OCI-LY3 (cell line): ENCODE measurements at regions not wholly inside any gene's neighbourhood (a gene's known extent, or its start where the extent isn't known, plus 50 kb on each side); places are given as distances from the start of the nearest gene placed in this dataset.

ENCODE experiments used
- H2AFZ ChIP-seq: fragments of 200-600, 300-600 bp; shearing (Covaris generic); 2 replicates; pipeline ENCODE4 v1.6.0; 2014; ENCODE audit warnings: antibody characterized with exemption, low read depth, low read length
- H3K27ac ChIP-seq: fragments of 200-600, 300-600 bp; sonication (generic); 2 replicates; pipeline ENCODE4 v1.5.1; 2014; ENCODE audit warnings: mild to moderate bottlenecking, low read length, moderate library complexity, mixed read lengths
- H3K27me3 ChIP-seq: fragments of 200-600, 300-600 bp; sonication (generic); 2 replicates; pipeline ENCODE4 v1.6.1; 2014; ENCODE audit warnings: low read depth, low read length, mixed read lengths
- H3K36me3 ChIP-seq: fragments of 200-600, 300-600 bp; sonication (generic); replicated peaks from 2 replicates; pipeline ENCODE3; 2014; ENCODE audit warnings: low read depth, low read length, mixed read lengths
- H3K4me1 ChIP-seq: fragments of 300-600, 200-600 bp; sonication (generic); 2 replicates; pipeline ENCODE4 v1.6.1; 2014; ENCODE audit warnings: low read length, mixed read lengths
- H3K4me2 ChIP-seq: fragments of 200-600, 300-600 bp; sonication (generic); 2 replicates; pipeline ENCODE4 v1.6.1; 2014; ENCODE audit warnings: low read length, mixed read lengths
- H3K4me3 ChIP-seq: fragments of 300-600, 200-600 bp; sonication (generic); 2 replicates; pipeline ENCODE4 v1.5.1; 2014; ENCODE audit warnings: antibody characterized with exemption, mild to moderate bottlenecking, low read length, moderate library complexity
- H3K79me2 ChIP-seq: fragments of 300-600, 200-600 bp; shearing (Covaris generic); 2 replicates; pipeline ENCODE4 v1.6.1; 2014; ENCODE audit warnings: mild to moderate bottlenecking, low read length, mixed read lengths
- H3K9ac ChIP-seq: fragments of 300-600, 200-600 bp; shearing (Covaris generic); 2 replicates; pipeline ENCODE4 v1.6.0; 2014; ENCODE audit warnings: mild to moderate bottlenecking, low read length, moderate library complexity
- H3K9me3 ChIP-seq: fragments of 200-600, 300-600 bp; shearing (Covaris generic); 2 replicates; pipeline ENCODE4 v1.6.1; 2014; ENCODE audit warnings: low read length, mixed read lengths; ENCODE audit not compliant: insufficient read depth
- H4K20me1 ChIP-seq: fragments of 200-600, 300-600 bp; sonication (generic); 2 replicates; pipeline ENCODE4 v1.6.1; 2016; ENCODE audit warnings: low read length, mixed read lengths; ENCODE audit not compliant: insufficient read depth
- CTCF ChIP-seq: fragments of 200-600, 300-600 bp; sonication (generic); IDR thresholded peaks from 2 replicates; pipeline ENCODE4 v1.5.1; 2014; ENCODE audit warnings: antibody characterized with exemption, low read length, low read depth
- EZH2phosphoT487 ChIP-seq: fragments of 200-600 bp; shearing (Covaris generic); IDR thresholded peaks from 2 replicates; pipeline ENCODE4 v1.6.1; 2018; ENCODE audit warnings: antibody characterized with exemption, mixed run types, low read depth

GRCh38 chr1:102435483-102435882 lies 438.8 kb upstream of the OLFM3 start:
- H3K79me2 ChIP-seq = no peaks in the 10 kb centered on the region
- H3K4me2 ChIP-seq = no peak overlapping the region
- H3K9me3 ChIP-seq = no peaks in the 10 kb centered on the region
- H4K20me1 ChIP-seq = no peaks in the 10 kb centered on the region
- no peaks in the 10 kb centered on the region for H3K36me3 ChIP-seq
- no peak for TF ChIP-seq CTCF
- TF ChIP-seq EZH2phosphoT487 = no peak
- no peak overlapping the region for H2AFZ ChIP-seq
- H3K27ac ChIP-seq = no peak overlapping the region
- H3K9ac ChIP-seq = no peak overlapping the region
- no peak overlapping the region for H3K4me3 ChIP-seq
- peaks cover 13% of the 10 kb centered on the region for H3K4me1 ChIP-seq
- H3K27me3 ChIP-seq = no peaks in the 10 kb centered on the region

- TF ChIP-seq EZH2phosphoT487 (no peak), CTCF (peak; percentile 59)
- Histone ChIP-seq H4K20me1 (no peaks in the 10 kb centered on the region), H3K4me1 (peaks cover 13% of the 10 kb centered on the region), H3K36me3 (no peaks in the 10 kb centered on the region), H3K79me2 (no peaks in the 10 kb centered on the region), H3K4me3 (no peak overlapping the region), H3K9me3 (no peaks in the 10 kb centered on the region), H3K27me3 (no peaks in the 10 kb centered on the region), H3K4me2 (peak overlapping the region; percentile 46; the same call in 1 of the 2 replicates), H2AFZ (no peak overlapping the region), H3K27ac (no peak overlapping the region), H3K9ac (no peak overlapping the region)
These were observed 437.7 kb upstream of the OLFM3 start for GRCh38 chr1:102434421-102434820.

GRCh38 chr1:102431253-102431652 lies 434.5 kb upstream of the OLFM3 start:
- H3K27me3 ChIP-seq = no peaks in the 10 kb centered on the region
- TF ChIP-seq CTCF (no peak), EZH2phosphoT487 (no peak)
- no peaks in the 10 kb centered on the region for H3K36me3 ChIP-seq
- H3K4me2 ChIP-seq = no peak overlapping the region
- H3K4me1 ChIP-seq = peaks cover 13% of the 10 kb centered on the region
- no peaks in the 10 kb centered on the region for H3K9me3 ChIP-seq
- H4K20me1 ChIP-seq = no peaks in the 10 kb centered on the region
- H2AFZ ChIP-seq = no peak overlapping the region
- no peaks in the 10 kb centered on the region for H3K79me2 ChIP-seq
- H3K9ac ChIP-seq = no peak overlapping the region
- no peak overlapping the region for H3K27ac ChIP-seq
- no peak overlapping the region for H3K4me3 ChIP-seq

- H3K4me3 ChIP-seq = no peak overlapping the region
- H3K4me2 ChIP-seq = no peak overlapping the region
- no peaks in the 10 kb centered on the region for H3K36me3 ChIP-seq
- H3K27ac ChIP-seq = no peak overlapping the region
- TF ChIP-seq CTCF (no peak), EZH2phosphoT487 (no peak)
- H3K9ac ChIP-seq = no peak overlapping the region
- no peaks in the 10 kb centered on the region for H3K9me3 ChIP-seq
- no peaks in the 10 kb centered on the region for H4K20me1 ChIP-seq
- H2AFZ ChIP-seq = no peak overlapping the region
- H3K4me1 ChIP-seq = no peaks in the 10 kb centered on the region
- no peaks in the 10 kb centered on the region for H3K79me2 ChIP-seq
- no peaks in the 10 kb centered on the region for H3K27me3 ChIP-seq
These were observed 423.3 kb upstream of the OLFM3 start for GRCh38 chr1:102420034-102420433.
